PC-3 (cell line): ENCODE measurements at regions not wholly inside any gene's neighbourhood (a gene's known extent, or its start where the extent isn't known, plus 50 kb on each side); places are given as distances from the start of the nearest gene placed in this dataset.

Experiments
- ATAC-seq: fragments of 200-7000 bp; cut with Tn5 transposase; 2 replicates; pipeline ENCODE4 v1.9.1; 2020; ENCODE audit warnings: mild to moderate bottlenecking, moderate library complexity
- BruUV-seq: library from RNA; stranded (reverse); fragments of 400-500 nt; replicated peaks from 2 replicates; lab custom pipeline; 2021; lab: Mats Ljungman, UMichigan
- CTCF ChIA-PET: fragments of 300-600 bp; sonication (Branson Sonifier 250); formaldehyde crosslinking; loops from one replicate; lab custom pipeline; 2022; ENCODE audit warnings: antibody characterized with exemption; lab: Charles Lee
- POLR2A ChIA-PET: fragments of 300-600 bp; sonication (Branson Sonifier 250); formaldehyde crosslinking; loops from one replicate; lab custom pipeline; 2022; ENCODE audit warnings: antibody characterized with exemption; ENCODE audit not compliant: unreplicated experiment; lab: Charles Lee
- DNase-seq: peaks from one replicate; pipeline ENCODE4 v3.0.0-alpha.2; 2015
- H2AFZ ChIP-seq: fragments of 300-600 bp; sonication (generic); 2 replicates; pipeline ENCODE4 v1.6.0; 2016; ENCODE audit warnings: antibody characterized with exemption, low read length
- H3F3A ChIP-seq: fragments of 300-600 bp; sonication (generic); one replicate; pipeline ENCODE4 v1.6.0; 2017; ENCODE audit warnings: antibody characterized with exemption, low read length, control low read depth, mild to moderate bottlenecking; ENCODE audit not compliant: unreplicated experiment
- H3K27ac ChIP-seq: fragments of 300-600 bp; sonication (generic); 2 replicates; pipeline ENCODE4 v1.5.1; 2016; ENCODE audit warnings: mild to moderate bottlenecking, low read length
- H3K27me3 ChIP-seq: fragments of 300-600 bp; sonication (generic); 2 replicates; pipeline ENCODE4 v1.6.1; 2016; ENCODE audit warnings: low read length, mixed read lengths
- H3K36me3 ChIP-seq: fragments of 300-600 bp; sonication (generic); 2 replicates; pipeline ENCODE4 v1.6.1; 2016; ENCODE audit warnings: low read depth, mixed run types, low read length, mixed read lengths
- H3K4me1 ChIP-seq: fragments of 300-600 bp; sonication (generic); 2 replicates; pipeline ENCODE4 v1.5.1; 2016; ENCODE audit warnings: low read length; ENCODE audit not compliant: insufficient read depth
- H3K4me2 ChIP-seq: fragments of 300-600 bp; sonication (generic); 2 replicates; pipeline ENCODE4 v1.6.0; 2016; ENCODE audit warnings: low read length
- H3K4me3 ChIP-seq: fragments of 300-600 bp; sonication (generic); 2 replicates; pipeline ENCODE4 v1.5.1; 2016; ENCODE audit warnings: mild to moderate bottlenecking, low read length, mixed read lengths
- H3K79me2 ChIP-seq: fragments of 300-600 bp; sonication (generic); 2 replicates; pipeline ENCODE4 v1.6.1; 2017; ENCODE audit warnings: low read length, mixed read lengths
- H3K9ac ChIP-seq: fragments of 300-600 bp; sonication (generic); 2 replicates; pipeline ENCODE4 v1.6.0; 2016; ENCODE audit warnings: mild to moderate bottlenecking, low read length
- H3K9me2 ChIP-seq: fragments of 300-600 bp; sonication (generic); replicated peaks from 2 replicates; pipeline ENCODE4 v1.6.1; 2016; ENCODE audit warnings: mixed run types, low read length, mixed read lengths
- H3K9me3 ChIP-seq: fragments of 300-600 bp; sonication (generic); 2 replicates; pipeline ENCODE4 v1.6.1; 2016; ENCODE audit warnings: low read length, mixed read lengths
- H4K20me1 ChIP-seq: fragments of 300-600 bp; sonication (generic); 2 replicates; pipeline ENCODE4 v1.6.1; 2016; ENCODE audit warnings: low read length, mixed read lengths
- EZH2 ChIP-seq: fragments of 300-600 bp; sonication (generic); IDR thresholded peaks from one replicate; pipeline ENCODE4 v1.6.1; 2017; ENCODE audit warnings: antibody characterized with exemption, mild to moderate bottlenecking, low read length; ENCODE audit not compliant: unreplicated experiment
- EZH2phosphoT487 ChIP-seq: fragments of 300-600 bp; sonication (generic); IDR thresholded peaks from 2 replicates; pipeline ENCODE4 v1.6.1; 2018; ENCODE audit warnings: mild to moderate bottlenecking, antibody characterized with exemption, low read length, borderline replicate concordance
- intact Hi-C: fragments of 100-400 bp; cut with micrococcal nuclease; formaldehyde crosslinking; loops from 2 replicates; pipeline ENCODE4 v1.9.0; 2023
- TF ChIP-seq, protein P1 (sequence below): fragments of 300-600 bp; sonication (generic); conservative IDR thresholded peaks from 2 replicates; pipeline ENCODE4 v1.5.1; 2017; ENCODE audit warnings: antibody characterized with exemption, low read depth, mild to moderate bottlenecking, low read length

DNA sequence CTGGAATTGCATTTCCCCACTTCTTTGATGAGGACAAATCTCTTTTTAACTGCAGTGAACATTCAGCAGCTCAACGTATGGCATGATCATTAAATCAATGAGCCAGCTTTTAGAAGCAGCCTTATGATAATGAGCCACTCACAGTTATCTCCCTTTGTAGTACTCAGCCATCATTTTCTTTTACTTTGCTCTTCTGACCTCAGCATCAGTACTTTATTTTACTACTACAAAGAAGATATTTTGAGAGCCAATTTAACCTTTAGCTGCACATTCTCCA lies 250.0 kb upstream of the CLEC14A start:
- Histone ChIP-seq H3K9me2 (no peaks in the 10 kb centered on the region), H3K4me1 (no peaks in the 10 kb centered on the region), H4K20me1 (no peaks in the 10 kb centered on the region), H3K4me3 (no peak overlapping the region), H3K27me3 (no peaks in the 10 kb centered on the region), H3F3A (no peaks in the 10 kb centered on the region), H3K36me3 (no peaks in the 10 kb centered on the region), H3K9me3 (no peaks in the 10 kb centered on the region), H3K79me2 (no peaks in the 10 kb centered on the region), H3K27ac (no peak overlapping the region), H3K9ac (no peak overlapping the region), H3K4me2 (no peak overlapping the region), H2AFZ (no peak overlapping the region)
- TF ChIP-seq EZH2, result no peak
- TF ChIP-seq, protein P1, sequence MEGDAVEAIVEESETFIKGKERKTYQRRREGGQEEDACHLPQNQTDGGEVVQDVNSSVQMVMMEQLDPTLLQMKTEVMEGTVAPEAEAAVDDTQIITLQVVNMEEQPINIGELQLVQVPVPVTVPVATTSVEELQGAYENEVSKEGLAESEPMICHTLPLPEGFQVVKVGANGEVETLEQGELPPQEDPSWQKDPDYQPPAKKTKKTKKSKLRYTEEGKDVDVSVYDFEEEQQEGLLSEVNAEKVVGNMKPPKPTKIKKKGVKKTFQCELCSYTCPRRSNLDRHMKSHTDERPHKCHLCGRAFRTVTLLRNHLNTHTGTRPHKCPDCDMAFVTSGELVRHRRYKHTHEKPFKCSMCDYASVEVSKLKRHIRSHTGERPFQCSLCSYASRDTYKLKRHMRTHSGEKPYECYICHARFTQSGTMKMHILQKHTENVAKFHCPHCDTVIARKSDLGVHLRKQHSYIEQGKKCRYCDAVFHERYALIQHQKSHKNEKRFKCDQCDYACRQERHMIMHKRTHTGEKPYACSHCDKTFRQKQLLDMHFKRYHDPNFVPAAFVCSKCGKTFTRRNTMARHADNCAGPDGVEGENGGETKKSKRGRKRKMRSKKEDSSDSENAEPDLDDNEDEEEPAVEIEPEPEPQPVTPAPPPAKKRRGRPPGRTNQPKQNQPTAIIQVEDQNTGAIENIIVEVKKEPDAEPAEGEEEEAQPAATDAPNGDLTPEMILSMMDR, result no peak
- no peak for TF ChIP-seq EZH2phosphoT487
- ATAC-seq, result no peak
- POLR2A ChIA-PET, result no interaction called here
- intact Hi-C loops, result no loop called here
- CTCF ChIA-PET, result no interaction called here
- no TSS peak for BruUV-seq
- no peak for DNase-seq

DNA sequence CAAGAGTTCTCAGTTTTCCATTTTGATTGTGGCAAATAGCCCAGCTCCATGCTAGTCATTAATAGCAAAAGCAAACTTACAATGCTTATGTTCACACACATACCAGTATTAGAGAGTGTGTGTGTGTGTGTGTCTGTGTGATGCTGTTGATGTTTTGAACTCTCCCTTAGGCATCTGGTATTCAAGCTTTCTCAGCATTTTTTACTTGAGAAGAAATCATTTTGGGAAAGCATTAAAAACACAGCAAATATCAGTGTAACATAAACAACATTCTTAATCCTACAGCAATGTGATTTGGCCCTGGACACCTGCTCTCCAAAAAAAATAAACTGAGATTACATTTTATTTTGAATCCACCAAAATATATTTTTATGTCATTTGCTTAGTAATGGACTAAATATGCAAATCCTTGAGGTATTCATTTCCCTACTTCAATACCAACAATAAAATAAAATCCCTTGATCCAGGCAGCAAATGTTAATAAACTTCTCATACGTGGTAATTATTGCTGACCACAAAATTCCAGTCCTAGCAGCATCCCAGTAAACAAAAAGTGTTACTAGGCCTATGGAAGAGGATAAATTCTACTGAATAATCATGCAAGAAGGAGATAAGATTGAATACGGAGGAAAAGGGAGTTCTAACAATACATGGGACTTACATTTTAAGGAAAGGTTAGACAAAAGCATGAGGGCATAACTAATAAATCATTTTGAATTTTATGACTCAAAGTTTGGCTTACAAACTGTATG lies 249.5 kb upstream of the CLEC14A start:
- no peaks in the 10 kb centered on the region for H3K4me1 ChIP-seq
- no peaks in the 10 kb centered on the region for H3K79me2 ChIP-seq
- no peaks in the 10 kb centered on the region for H3K36me3 ChIP-seq
- no peak overlapping the region for H3K9ac ChIP-seq
- H3K9me3 ChIP-seq, result no peaks in the 10 kb centered on the region
- no peak for DNase-seq
- no peaks in the 10 kb centered on the region for H4K20me1 ChIP-seq
- no peak for ATAC-seq
- H3K27me3 ChIP-seq, result no peaks in the 10 kb centered on the region
- intact Hi-C loops, result no loop called here
- no peak overlapping the region for H3K4me3 ChIP-seq
- TF ChIP-seq, protein P1, result no peak
- TF ChIP-seq EZH2, result no peak
- no peak for TF ChIP-seq EZH2phosphoT487
- H3K27ac ChIP-seq, result no peak overlapping the region
- no peak overlapping the region for H2AFZ ChIP-seq
- H3K9me2 ChIP-seq, result no peaks in the 10 kb centered on the region
- no peak overlapping the region for H3K4me2 ChIP-seq
- POLR2A ChIA-PET, result no interaction called here
- CTCF ChIA-PET, result no interaction called here
- no TSS peak for BruUV-seq
- no peaks in the 10 kb centered on the region for H3F3A ChIP-seq

DNA sequence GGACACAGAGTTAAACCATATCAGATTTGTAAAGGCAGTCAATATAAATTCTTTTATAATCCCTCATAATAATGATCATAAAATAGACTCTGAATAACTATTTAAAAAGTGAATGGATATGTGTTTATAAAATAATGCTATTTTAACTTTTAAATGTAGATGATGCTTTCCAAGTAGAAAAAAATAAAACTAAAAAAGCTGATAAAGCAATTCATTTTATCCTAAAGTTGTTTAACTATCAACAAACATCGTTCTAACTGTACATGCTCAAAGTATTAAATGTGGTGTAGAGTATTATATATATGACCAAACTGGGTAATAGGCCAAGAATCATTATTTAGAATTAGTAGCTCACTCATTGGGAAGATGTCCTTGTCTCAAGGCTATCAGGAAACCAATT lies 248.3 kb upstream of the CLEC14A start:
- H4K20me1 ChIP-seq, result no peaks in the 10 kb centered on the region
- POLR2A ChIA-PET, result no interaction called here
- CTCF ChIA-PET, result no interaction called here

More for the DNA sequence above, 248.3 kb upstream of the CLEC14A start:
- Histone ChIP-seq H2AFZ (no peak overlapping the region), H3K4me1 (no peaks in the 10 kb centered on the region), H3K9me2 (no peaks in the 10 kb centered on the region), H3K36me3 (no peaks in the 10 kb centered on the region), H3K9me3 (no peaks in the 10 kb centered on the region), H3K27ac (no peak overlapping the region), H3K79me2 (no peaks in the 10 kb centered on the region), H3K27me3 (no peaks in the 10 kb centered on the region), H3K4me3 (no peak overlapping the region), H3K9ac (no peak overlapping the region), H3F3A (no peaks in the 10 kb centered on the region), H3K4me2 (no peak overlapping the region)
- intact Hi-C loops, result no loop called here
- no TSS peak for BruUV-seq
- DNase-seq (no peak), ATAC-seq (no peak)
- TF ChIP-seq EZH2 (no peak), EZH2phosphoT487 (no peak)
- TF ChIP-seq, protein P1, result no peak
